NCI-H1417 (cell line): ENCODE measurements at regions not wholly inside any gene's neighbourhood (a gene's known extent, or its start where the extent isn't known, plus 50 kb on each side); places are given as distances from the start of the nearest gene placed in this dataset.
A peak's percentile ranks its signal among the peaks of the same experiment; 100 is the strongest.

Source experiments
- DNase-seq, 3 experiments: peaks; one replicate each; lab custom pipeline; 2025; lab: John Stamatoyannopoulos, UW

GRCh38 chr4:144465546-144465945 is 180.4 kb upstream of the HHIP start:
- no peak for DNase-seq

GRCh38 chr4:144480068-144480467 is 165.9 kb upstream of the HHIP start:
- DNase-seq = no peak

GRCh38 chr4:144489831-144490230 is 156.1 kb upstream of the HHIP start:
- no peak for DNase-seq

GRCh38 chr4:144494280-144494679 is 151.7 kb upstream of the HHIP start:
- no peak for DNase-seq

- no peak for DNase-seq
These were observed 150.0 kb upstream of the HHIP start for GRCh38 chr4:144495944-144496343.

GRCh38 chr4:144499777-144500176 is 146.2 kb upstream of the HHIP start:
- DNase-seq = no peak

- no peak for DNase-seq
These were observed 144.7 kb upstream of the HHIP start for GRCh38 chr4:144501231-144501780.

- DNase-seq = no peak
These were observed 141.1 kb upstream of the HHIP start for GRCh38 chr4:144504883-144505282.

- DNase-seq = peak in 1 of 3 experiments; percentile 19
These were observed 138.4 kb upstream of the HHIP start for GRCh38 chr4:144507311-144508101.

- DNase-seq = no peak
These were observed 136.6 kb upstream of the HHIP start for GRCh38 chr4:144509088-144510015.

GRCh38 chr4:144514736-144515135 is 131.2 kb upstream of the HHIP start:
- DNase-seq = no peak

- DNase-seq = peak in 2 of 3 experiments; percentile 55 to 77
These were observed 127.6 kb upstream of the HHIP start for GRCh38 chr4:144518181-144518895.

- no peak for DNase-seq
These were observed 114.1 kb upstream of the HHIP start for GRCh38 chr4:144531841-144532240.

GRCh38 chr4:144547678-144548298 is 98.2 kb upstream of the HHIP start:
- DNase-seq = no peak

GRCh38 chr4:144556636-144557035 is 89.3 kb upstream of the HHIP start:
- DNase-seq = no peak

- no peak for DNase-seq
These were observed 88.6 kb upstream of the HHIP start for GRCh38 chr4:144557404-144557803.

GRCh38 chr4:144562019-144562705 is 83.8 kb upstream of the HHIP start:
- DNase-seq = peak in 1 of 3 experiments; percentile 54

- no peak for DNase-seq
These were observed 81.6 kb upstream of the HHIP start for GRCh38 chr4:144564358-144564757.

GRCh38 chr4:144565527-144566195 is 80.3 kb upstream of the HHIP start:
- no peak for DNase-seq

- no peak for DNase-seq
These were observed 73.3 kb upstream of the HHIP start for GRCh38 chr4:144572660-144573059.
